NCI-H146 (cell line): ENCODE measurements at regions not wholly inside any gene's neighbourhood (a gene's known extent, or its start where the extent isn't known, plus 50 kb on each side); places are given as distances from the start of the nearest gene placed in this dataset.

Experiments
- DNase-seq: peaks from one replicate; lab custom pipeline; 2025; lab: John Stamatoyannopoulos, UW

DNA sequence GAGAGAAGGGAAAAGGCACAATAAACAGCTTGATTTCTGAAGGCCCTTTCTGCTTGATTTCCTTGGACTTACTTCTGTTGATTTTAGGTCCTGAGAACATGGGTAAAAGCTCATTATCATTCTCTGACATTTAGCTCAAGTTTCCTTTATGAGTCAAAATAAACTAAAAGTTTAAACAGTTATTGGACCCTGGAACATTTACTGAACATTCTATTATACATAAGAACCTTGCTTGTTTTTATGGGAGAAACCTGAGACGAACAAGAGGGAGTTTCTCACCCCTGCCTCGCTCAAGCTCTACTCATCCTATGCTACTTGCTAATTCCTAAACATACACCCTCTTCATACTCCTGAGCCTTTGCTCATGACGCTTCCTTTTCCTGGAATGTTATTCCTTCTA lies 538.3 kb upstream of the PKN2 start:
- DNase-seq, result no peak

DNA sequence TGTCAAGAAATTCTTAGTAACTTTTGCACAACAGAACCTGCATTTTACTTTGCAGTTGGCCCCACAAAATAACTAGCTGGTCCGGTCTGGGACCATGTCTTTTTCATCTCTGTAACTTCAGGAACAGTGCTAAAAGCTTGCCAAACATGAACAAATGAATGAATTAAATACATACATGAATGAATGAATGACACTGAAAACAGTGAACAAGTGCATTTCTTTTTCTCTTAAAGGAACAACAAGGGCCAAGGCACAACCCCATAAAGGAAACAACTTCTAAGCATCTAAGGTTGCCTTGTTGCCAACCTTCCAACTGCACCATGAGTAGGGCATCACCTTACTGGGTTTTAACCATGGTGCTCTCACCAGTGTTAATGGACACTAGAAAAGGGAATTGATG lies 534.4 kb upstream of the PKN2 start:
- DNase-seq, result no peak

DNA sequence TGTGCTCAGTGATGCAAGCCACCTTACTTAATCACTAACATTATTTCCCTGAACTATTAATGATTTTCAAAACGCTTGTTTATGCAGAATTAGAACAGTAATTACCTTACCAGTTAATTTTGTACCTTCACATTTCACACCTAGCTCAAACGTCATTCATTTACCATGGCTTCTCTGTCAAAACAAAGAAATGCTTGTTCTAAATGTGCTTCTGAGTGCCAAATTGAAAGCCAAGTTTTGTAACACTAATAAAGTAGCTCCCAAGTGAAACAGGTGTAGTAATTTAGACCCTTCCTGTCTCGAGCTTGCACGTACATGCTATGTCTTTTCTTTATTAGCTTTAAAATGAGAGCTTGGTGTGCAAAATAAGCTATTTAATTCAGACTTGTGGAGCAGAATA lies 533.7 kb upstream of the PKN2 start:
- no peak for DNase-seq

DNA sequence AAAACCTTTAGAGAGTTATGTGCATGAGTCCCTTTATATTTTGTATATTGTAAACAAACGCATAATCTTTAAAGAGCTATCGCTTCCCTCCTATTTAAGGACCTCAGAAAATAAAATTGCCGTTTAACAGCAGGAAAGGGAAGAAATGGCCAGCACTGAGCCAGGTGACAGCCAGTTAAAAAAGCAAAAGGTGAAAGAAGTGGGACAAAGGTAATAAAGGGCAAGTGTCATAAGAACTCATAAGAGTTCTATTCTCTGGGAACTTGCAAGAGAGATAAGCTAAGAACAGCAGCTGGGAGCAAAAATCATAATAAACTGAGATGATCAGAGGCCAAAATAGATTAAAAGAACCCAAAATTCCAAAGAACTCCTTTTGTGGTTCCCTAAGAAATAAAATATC lies 520.9 kb upstream of the PKN2 start:
- DNase-seq, result no peak

DNA sequence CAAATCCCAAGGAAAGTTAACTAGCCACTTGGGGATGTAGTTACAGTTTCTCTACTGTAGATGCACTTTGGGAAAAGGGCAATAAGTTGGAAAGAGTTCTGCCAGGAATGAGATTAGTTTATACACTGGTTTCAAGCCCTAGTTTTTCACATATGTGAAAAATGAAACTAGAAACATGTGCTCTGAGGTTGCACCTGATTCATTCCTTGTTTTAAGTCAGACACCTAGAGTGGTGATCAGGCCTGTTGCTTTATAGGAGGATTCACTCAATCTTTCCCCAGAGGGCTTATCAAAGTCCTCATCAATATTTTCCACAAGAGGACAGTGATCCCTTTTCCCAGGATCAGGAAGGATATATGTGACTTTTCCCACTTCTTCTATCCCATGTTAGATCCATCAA lies 515.9 kb upstream of the PKN2 start:
- DNase-seq, result no peak

DNA sequence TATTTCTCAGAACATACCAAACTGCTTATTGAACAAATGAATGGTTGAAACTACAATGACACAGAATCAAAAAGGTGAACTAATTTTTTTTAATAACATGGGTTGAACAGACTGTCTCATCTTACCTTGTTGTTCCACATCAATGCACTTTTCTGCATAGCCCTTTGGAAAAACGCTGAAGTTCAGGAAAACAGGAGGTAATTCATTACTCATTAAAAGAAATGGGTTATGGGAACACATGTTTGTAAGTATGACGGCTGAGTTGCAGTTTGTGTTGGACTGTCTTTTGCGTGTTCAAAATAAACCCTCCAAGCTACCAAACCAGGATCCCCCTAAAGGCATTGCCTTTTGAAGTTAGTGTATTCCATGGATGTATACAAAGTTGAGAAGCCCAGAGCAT lies 514.9 kb upstream of the PKN2 start:
- no peak for DNase-seq

DNA sequence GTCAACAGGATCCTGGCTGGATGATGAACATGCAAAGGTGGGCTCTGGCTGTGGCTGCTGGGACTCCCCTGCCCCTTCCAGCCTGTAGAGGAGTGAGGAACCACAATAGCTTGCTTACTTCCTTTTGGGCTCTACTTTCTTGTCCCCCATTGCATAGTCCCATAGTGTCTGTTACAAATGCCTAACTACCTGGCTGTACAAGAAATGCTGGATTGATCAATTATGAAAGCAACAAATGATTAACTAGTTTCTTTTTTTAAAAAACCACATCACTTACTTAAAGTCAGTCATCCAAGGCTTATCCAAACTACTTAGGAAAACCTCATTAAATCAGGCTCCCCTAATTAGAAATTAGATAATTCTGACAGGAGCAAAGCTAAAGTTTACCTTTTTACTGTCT lies 514.1 kb upstream of the PKN2 start:
- DNase-seq, result no peak

DNA sequence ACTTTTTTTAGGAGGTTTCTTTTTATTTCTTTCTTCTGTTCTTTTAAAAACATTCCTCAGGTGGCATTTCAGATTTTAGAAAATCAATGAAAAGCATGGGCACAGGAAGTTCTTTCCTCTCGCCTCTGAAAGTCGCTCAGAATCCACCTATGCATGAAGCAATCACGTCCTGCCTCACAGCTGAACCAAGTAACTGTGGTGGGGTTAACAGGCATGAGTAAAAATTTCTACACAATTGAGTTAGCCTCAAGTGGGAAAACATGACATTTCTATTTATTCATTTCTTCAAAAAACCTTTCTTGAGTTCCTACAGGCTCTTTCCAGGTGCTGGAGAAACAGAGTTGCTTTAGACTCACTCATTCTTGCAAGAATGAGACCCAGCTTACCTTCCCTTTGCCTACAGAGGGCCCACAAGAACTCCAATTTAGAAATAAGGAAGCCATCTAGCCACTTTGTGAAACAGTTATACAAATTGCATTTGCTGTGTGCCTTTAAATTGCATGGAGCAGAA lies 508.9 kb upstream of the PKN2 start:
- DNase-seq, result no peak

DNA sequence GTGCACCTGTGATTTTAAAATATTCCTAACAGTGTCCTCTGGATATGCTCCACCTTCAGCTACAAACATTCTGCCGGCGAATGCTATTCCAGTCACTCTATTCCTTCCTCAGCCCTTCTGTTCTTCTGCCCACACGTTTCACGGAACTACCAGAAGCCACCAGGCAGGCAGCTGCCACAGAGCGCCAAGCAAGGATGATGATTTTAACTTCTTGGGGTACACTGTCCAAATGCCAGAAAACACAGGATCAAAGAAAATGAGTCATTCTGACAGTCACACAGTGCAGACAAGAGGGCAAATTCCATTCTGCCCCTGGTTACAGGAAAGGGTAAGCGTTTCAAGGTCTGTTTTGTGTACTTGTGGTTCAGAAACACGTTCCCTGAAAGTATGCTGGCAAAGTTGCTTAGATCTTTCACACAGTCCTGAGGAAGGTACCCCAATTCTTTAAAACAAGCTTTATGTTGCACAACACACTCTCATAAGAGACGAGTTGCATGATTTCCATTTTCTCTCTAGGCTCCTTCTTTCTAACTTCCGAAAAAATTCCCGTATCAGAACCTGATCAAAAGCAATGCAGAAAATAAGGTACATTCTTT lies 508.3 kb upstream of the PKN2 start:
- no peak for DNase-seq

DNA sequence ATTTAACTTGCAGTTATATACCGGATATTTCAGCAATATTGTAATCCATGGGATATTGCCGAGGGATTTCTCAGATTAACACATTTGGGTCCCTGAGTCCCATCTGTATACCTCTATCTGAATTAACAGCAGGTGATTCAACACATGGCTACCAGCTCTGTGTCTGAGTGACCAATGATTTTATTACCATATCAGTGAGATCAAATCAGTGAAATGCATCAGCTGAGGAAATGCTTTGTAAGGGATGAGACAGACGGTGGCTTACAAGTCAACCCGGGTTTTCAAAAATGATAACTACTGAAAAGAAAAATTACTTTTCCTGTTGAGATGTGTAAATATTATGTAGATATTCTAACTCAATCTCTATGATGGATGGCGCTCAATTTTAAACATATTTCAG lies 504.1 kb upstream of the PKN2 start:
- no peak for DNase-seq

DNA sequence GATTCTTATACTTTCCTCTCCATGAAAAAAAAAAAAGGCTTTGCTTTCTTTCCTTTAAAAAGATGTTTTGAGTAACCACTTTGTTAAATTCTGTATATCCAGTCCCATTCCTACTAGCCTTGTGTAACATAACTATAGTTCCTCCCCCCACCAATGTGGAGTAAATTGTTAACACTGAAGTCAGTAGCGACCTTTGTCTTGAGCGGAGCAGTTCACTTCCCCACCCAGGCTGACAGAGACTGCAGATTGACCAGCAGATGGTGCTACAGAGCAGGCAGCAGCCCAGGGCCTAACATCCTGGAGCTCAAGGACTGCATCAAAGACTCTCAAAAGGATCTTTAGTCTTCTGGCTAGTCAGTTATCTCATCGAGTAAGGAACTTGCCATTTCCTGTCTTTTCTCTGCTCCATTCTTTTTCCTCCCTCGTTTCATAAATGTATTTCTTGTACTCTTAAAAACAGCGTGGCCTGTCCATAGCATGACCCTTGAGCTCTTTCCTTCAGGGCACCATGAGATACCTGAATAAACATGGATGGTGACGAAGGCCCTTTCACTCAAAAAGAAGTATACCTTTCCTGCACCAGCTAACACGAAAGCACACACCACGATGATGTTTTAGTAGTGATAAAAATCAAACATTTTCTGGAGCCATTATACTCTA lies 503.5 kb upstream of the PKN2 start:
- peak; percentile 27 for DNase-seq

DNA sequence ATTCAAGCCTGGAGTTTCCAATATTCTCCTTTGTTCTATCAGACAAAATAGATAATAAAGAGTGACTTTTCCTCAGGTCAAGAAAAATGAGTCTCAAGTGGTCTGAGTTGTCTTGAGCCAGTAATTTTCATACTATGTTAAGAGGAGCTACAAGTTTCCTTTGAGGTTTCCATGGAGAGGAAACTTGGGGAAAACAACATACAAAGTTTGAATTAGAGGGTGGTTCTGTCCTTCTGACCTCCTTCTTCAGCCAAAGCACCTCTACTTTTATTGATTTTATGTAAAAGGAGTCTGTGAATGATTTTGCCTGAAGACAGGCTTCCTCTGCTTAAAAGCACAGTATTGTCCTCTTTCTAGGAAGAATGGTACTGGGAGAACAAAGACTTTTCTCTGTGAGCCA lies 497.2 kb upstream of the PKN2 start:
- no peak for DNase-seq

DNA sequence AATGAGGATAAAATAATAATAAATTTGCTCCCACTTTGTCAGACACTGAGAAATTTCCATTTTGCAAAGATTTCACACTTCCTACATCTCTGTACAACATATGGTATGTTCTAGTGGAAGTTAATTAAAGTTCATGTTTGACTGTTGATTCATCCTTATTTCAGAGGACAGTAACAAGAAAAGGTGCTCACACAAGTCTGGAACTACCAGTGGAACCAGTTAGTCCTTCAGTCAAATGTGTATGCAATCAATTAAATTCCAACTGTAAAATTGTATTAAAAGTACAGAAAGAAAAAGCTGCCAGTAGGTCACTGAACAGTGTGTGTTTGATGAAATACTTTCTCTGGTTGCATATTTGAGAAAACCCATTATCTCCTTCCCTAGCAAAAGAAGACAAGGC lies 496.0 kb upstream of the PKN2 start:
- DNase-seq, result no peak

DNA sequence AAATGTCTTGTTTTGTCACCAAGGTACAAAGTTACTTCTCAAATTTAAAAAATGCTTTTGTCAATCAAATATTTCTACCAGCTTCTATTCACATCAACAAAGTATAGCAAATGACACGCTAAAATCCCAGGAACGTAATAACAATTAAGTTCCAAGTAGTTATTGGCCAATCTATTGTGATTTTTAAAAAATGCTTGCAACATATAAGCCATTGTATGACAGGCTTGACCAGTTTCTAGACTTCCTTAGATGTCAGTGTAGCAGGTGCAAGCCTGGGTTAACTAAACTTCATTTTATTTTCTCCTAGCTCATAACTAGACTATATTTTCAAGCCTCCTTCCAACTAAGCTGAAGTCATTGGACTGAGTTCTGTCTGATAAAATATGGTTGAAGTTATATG lies 494.5 kb upstream of the PKN2 start:
- DNase-seq, result no peak

DNA sequence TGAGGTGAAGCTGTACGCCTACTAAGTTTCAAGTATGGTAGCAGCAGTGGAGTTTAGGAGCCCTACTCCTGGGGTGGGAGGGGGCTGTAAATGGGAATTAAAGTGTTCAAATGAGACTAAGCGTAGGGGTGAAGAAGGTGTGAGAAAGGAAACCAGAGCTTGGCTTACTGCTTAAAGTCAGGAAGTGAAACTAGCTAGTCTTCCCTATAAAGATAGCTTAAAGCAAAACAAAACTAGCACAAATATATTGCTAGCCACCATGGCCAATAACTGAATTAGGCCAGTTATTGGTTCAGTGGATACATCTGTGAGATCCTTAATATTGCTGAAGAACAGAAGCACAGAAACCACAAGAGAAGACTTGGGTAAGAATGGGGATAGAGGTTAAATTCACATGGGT lies 492.2 kb upstream of the PKN2 start:
- no peak for DNase-seq

DNA sequence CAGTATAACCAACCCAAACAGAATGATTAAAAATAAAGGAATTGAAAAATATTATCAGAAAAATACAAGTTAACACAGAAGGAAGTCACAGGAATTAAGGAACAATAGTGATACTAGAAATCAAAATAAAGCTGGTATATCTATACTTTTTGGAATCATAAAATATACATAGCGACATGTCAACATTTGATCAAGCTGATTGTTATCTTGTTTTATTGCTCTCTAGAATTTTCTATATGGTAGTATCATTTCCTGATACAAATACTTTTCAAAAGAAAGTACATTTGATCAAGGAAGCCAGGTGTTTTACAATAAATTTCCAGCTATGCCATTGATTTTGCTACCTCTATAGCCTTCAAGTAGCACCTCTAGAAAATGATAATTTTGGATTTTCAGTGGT lies 489.5 kb upstream of the PKN2 start:
- no peak for DNase-seq

DNA sequence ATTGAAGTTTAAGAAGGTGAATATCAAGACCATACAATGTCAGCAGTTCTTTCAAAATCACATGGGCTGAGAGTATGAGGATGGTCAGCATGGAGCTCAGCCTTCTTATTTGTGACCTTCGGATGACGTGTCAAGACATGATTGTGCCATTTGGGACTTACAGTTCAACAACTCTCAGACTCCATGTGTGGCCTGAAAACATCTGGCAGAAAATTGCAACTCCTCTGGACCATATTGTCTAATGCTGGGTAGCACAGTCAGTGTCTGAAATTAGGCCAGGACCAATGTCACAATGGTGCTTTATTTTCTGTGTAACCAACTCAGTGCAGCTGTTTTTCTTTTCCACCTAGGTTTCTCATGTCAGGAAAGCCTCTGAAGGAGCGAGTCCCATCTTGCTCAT lies 483.5 kb upstream of the PKN2 start:
- no peak for DNase-seq

DNA sequence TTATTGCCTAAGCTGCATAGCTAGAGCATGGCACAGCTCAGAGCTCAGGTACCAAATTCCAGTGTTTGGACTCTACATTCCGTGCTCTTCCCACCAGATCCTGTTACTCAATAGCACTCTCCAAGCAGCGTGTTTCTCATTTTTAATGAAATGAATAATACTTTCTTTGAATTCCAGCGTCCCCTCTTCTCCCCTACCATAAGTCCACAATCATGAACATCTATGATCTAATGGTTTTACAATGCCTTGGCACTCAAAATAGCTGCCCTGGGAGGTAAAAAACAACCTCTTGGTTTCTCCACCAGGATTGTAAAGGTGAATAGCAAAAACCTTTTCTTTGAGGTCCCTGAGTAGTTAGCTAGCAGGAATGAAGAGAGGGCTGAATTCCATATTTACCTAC lies 480.0 kb upstream of the PKN2 start:
- no peak for DNase-seq

DNA sequence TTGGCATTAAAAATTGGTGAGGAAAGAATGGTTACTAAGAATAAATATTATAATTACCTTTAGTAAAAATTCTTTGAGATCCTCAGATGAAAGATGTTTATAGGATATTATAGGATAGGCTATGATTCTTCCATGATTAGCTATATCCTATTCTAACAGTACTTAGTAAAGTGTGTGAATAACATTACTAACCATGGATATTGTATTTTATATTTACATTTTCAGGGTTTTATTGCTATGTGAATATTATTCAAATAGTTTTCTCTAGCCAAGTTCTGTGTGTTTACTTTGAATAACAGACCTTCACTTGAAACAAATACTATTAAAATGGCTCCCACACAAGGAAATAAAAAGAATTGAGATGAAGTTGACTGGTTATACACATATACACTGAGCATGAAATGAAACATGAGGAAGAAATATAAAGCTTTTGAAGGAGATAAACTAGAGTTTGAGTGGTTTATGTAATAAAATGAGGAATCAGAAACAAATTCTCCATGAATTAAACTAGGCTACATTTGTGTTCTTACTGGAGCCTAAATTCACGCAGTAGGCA lies 479.4 kb upstream of the PKN2 start:
- DNase-seq, result no peak

DNA sequence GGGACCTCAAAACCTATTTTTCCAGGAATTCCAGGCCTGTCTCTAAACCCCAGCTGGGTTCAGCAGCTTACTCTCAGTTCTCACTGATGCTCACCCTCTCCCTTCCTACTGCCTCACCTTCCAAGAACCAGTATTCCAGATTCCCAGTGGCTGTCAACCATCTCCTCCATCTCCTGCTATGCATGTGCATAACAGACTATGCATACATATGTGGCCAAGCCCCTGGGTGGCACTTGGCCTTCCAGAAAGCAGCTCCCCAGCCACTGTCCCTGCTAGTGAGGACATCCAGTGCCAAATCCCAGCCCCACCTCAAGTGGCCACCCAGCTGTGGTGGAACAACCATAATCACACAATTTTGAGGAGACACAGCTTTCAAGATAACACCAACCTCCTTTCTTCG lies 475.7 kb upstream of the PKN2 start:
- no peak for DNase-seq

DNA sequence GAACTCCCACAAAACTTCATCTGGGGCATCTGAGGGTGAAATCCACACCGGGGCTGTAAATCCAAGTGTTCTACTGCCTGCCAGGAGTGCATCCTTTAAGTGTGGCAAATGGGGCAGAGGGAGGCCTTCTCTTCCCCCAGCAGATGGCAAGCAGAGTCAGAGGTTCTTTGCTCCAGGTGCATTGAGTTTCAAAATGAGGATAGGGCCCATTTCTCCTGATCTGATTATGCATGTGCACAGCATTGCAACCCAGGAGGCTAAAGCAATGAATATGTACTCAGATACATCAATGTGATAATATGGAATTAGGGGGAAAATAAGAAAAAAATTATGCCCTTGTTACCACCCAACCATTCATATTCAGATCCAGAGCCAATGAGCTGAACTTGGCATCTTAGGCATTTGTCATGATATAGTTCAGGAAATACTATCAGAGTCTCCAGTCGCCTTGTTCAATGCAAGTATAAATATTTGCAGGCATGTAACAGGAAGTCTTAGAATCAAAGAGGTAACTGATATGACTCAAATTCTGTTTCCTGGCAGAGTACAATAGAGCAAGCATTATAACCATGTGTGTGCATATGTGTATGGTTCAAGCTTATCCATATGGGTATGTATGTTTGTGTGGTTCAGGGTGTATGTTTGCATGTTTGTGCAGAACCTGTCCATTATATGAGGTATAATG lies 473.8 kb upstream of the PKN2 start:
- no peak for DNase-seq

DNA sequence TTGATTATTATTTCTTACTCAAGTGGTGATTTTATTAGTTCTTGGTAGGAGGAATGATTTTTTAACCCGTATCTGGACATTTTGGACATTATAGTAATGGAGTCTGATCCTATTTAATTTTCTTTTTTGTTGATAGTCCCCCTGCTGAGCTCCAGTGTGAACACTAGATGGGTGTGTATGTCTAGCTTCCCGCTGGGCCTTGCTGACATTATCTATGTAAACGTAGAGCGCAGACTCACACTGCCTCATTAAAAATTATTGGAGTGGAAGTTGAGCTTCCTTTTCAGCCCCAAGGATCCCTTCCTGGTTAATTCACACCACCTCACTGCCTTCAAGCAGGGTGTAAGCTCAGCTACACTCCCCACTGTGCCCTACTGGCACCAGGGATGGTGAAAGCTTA lies 467.6 kb upstream of the PKN2 start:
- peak; percentile 8 for DNase-seq

DNA sequence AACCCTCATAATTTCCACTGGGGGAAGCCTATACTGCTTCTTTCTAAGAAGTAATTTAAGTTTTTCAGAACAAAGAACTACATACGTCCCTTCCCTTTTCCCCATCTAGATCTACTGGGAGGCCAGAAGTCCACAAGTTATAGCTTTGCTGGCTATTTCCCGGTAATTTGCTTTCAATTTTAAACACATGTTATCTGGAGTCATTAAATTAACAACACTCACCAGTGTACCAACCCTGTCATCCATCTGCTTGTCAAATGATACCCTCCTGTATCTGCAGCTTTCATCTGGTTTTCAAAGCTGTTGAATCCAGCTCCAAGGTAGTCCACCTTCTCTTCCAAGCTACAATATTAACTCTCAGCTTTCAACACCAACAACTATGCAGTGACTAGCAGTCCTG lies 466.7 kb upstream of the PKN2 start:
- DNase-seq, result no peak
